HG03066 (cell line): ENCODE measurements at regions not wholly inside any gene's neighbourhood (a gene's known extent, or its start where the extent isn't known, plus 50 kb on each side); places are given as distances from the start of the nearest gene placed in this dataset.

ENCODE experiments used
- ATAC-seq: cut with Tn5 transposase; IDR thresholded peaks from one replicate; pipeline ENCODE4 v1.9.1; 2021; ENCODE audit warnings: low read depth; ENCODE audit not compliant: unreplicated experiment

DNA sequence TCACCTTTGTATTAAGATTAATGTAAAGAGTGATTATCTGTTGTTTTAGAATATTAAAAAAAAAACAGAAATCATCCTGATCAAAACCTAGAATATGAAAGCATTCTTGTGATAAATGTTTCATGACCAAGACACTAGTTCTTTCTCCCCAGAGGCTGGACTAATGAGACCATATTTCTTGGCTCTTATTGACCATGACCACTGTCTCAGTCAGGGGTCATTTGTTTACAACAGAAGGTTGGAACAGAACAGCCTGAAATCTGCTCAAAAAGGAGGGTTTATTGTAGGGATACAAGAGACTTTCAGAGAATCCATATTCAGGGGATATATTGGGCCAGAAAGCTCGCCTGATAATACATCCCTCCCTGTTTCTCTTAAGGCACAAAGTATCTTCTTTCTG, 87.7 kb downstream of the TMEM30B start:
- no peak for ATAC-seq

DNA sequence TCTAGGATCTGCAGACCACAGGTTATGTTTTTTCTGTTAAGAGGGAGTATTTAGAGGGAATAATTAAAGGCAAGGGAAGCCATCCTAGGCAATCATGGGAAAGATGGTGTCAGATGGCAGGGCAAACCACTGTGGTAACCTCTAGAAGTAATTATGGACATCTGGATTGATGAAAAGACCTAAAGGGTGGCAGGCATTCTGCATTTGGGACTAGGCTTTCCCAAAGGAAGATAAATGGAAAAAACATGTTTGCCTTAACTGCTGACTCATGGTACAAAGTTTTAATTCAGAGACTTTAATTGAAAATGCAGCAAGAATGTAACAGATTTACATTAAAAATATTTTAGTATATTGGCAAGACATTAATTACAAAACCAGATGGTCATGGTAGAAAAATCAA, 88.1 kb downstream of the TMEM30B start:
- ATAC-seq, result no peak

- ATAC-seq, result no peak
Measured at GRCh38 chr14:61191733-61192132, 89.4 kb downstream of the TMEM30B start.

- no peak for ATAC-seq
Measured at GRCh38 chr14:61190341-61190740, 90.8 kb downstream of the TMEM30B start.

GRCh38 chr14:61188978-61189808, 91.9 kb downstream of the TMEM30B start:
- no peak for ATAC-seq

DNA sequence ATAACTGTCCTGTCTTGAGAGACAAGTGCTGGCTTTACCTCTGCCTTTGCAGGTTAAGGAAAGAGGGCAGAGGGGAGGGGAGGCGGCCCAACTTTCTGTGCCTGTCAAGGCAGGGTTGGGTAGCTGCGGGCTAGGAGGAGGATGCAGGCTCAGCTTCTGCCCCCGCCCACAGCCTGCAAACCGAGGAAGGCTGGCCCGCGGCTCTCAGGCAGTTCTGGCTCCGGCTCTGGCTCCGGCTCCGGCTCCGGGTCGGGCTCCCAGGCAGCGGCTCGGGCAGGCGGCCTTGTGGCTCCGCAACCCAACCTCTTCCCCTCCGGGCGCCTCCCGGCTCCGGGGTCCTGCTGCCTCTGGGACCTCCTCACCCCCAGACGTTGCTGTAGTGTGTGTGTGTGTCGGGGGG, 92.9 kb downstream of the TMEM30B start:
- no peak for ATAC-seq

DNA sequence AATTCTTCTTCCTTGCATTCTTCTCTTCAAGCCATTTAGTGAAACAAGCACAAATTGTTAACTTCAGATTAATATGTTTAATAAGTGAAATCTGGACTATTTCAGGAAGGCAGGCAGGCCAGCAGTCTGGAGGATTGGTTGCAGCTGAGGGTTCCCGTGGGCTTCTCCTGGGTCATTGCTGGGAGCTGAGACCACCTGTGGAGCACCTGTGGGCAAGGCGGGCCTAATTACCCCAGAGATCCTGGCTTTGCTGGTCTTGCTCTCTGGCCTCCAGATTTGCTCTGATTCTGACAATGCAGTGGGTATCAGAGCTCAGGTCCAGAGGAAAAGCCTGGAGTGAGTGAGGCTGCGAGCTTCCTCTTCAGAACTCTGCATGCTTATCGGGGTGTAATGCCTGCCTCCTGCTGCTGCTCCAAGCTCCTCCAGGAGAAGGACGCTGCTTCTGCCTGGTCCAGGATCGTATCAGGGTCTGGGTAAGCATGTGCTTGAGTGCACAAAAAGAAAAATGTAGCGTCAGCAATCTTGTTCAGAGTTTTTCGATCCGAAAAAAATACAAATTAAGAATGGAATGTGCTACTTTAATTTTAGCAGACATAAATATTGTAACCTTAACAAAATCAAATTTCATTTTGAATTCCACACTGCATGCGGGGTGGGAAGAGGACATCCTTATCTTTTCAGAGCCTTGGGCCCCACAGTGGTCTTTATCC, 93.8 kb downstream of the TMEM30B start:
- ATAC-seq, result no peak

DNA sequence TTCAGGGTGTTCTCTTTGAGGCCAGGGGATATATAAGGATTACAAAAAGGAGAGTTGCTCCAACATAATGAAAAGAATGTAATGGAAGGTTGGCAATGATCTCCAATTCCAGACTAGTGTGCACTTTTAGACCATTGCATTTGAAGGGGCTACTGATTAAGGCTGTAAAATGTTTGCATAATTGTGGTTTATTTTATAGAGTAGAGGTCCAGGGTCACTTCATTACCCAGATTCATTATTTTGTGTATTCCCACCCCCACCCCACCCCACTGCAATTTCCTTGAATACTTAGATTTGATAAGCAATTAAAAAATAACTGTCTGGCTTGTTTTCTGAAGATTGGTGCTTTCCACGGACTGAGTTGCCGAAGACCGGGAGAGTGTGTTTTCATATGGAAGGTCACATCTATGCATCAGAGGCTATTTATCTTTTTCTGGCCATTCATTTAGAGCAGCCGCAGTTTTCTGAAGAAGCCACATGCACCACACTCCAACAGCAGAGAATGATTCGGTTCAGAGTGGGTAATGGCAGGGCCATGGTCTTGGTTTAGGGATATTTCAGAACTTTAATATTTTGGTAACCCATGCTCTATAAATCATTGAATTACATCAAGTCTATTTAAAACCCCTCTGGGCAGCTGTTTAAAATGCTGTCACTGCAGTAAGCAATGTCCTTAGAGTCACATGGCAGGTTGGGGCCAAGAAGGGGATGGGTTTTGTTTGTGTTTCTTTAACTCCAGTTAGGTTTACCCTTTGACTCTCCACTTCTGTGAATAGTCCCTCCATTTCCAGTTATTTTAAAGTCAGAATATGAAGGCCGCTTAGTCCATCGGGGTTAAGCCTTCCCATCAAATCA, 94.6 kb downstream of the TMEM30B start:
- ATAC-seq, result no peak

DNA sequence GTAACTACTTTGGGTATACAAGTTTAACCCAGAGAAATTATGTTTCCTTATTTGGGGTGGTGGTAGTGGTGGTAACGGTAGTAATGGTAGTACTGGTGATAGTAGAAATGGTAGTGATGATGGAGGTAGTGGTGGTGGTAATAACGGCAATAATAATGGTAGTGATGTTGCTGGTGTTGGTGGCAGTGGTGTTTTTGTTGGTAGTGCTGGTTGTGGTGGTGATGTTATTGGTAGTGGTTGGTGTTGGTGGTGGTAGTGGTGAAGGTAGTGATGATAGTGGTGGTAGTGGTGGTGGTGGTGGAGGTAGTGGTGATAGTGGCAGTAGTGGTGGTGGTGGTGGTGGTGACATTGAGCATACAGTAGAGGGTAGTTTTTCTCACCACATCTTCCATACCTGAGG, 95.6 kb downstream of the TMEM30B start:
- no peak for ATAC-seq

DNA sequence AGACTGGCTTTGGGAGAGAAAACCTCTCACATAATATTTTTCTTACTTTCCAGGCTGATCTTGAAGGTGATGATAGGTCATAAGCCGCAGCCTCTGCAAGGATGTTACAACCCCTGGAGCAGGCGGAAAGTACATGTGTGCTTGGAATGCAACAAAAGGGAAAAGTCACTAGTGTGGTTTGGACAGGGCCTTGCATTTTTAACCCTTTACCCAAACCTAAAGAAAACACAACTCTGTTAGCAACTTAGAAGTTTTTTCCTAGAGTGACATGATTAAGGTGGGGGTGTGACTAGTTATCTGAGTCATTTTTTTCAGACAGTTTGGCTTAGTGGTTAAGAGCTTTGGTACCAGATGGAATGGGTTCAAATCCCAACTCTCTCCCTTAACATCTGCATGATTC, 97.0 kb downstream of the TMEM30B start:
- no peak for ATAC-seq

- no peak for ATAC-seq
Measured at GRCh38 chr14:61183196-61183885, 97.8 kb downstream of the TMEM30B start.

DNA sequence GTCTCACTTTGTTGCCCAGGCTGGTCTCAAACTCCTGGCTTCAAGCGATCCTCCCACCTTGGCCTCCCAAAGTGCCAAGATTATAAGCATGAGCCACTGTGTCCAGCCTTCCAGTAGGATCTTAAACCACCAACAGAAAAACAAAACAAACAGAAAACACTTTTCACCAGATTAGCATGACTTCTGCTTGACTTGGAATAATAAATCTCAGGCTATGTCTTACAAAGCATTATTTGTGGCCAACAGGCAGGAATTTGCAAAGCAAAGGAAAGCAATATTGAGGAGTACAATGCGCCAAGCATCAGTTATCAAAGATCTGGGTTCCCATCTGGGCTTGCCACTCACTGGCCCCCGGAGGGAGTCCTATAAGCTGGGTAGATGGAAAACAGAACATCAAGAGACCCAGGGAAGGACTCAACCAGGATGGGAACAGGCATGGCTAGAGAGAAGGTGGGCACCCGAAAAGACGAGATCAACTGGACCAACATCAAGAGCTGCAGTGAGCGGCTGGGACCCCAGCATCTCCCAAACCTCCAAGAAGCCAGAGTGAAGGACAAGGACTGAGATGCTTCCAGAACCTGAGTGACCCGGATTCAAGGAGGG, 101.2 kb downstream of the TMEM30B start:
- no peak for ATAC-seq

- ATAC-seq, result no peak
Measured at GRCh38 chr14:61179061-61179690, 102.0 kb downstream of the TMEM30B start.

- ATAC-seq, result no peak
Measured at GRCh38 chr14:61178226-61179060, 102.7 kb downstream of the TMEM30B start.

GRCh38 chr14:61177279-61178225, 103.6 kb downstream of the TMEM30B start:
- no peak for ATAC-seq

DNA sequence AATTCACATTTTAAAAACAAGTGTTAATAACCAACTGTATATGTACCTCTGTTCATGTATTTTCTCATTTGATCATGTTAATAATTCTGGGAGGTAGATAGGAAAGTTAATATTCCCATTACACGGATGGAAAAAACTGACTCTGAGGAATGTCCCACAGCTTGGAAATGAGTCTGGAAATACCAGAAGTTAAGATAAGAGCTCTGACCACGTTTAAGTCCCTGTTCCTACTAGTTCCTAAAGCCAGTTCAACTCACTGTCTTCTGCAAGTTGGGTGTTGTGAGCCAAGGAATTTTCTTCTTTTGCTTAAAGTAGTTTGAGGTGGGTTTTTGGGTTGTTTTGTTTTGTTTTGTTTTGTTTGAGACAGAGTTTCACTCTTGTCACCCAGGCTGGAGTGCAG, 104.5 kb downstream of the TMEM30B start:
- no peak for ATAC-seq

GRCh38 chr14:61174987-61175386, 106.2 kb downstream of the TMEM30B start:
- ATAC-seq, result no peak

DNA sequence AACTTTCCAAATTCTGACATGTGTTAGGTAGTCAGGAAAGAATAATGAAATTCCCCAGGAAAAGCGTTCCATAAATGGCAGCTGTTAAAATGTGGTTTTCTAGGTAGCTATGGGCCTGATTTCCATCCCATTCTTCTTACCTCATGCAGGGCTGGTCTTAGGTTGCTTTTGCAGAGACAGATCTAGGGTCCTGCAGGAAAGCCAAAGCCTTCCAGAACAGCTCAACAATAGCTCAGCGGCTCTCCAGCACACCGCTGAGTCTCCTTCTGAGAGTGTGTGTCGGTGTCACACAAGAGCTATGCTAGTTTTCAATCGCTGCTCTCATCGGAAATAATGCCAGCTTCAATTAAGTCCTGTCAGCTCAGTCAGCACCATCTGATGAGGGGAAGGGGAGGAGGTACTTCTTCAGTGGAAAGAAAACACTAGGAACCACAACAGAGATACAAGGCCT, 106.7 kb downstream of the TMEM30B start:
- ATAC-seq, result no peak
